ENCODE measurements at regions not wholly inside any gene's neighbourhood (a gene's known extent, or its start where the extent isn't known, plus 50 kb on each side); places are given as distances from the start of the nearest gene placed in this dataset.

GRCh38 chr1:204756349-204756748 lies 70.8 kb upstream of the LRRN2 start:
- H3K27me3 ChIP-seq (ENCODE audit: control insufficient read depth in 4 of 4, insufficient read depth in 4 of 4, low read length in 3 of 4) = peaks cover 0 to 4% (median 0%) of the 10 kb centered on the region in 4 donors
- no peaks in the 10 kb centered on the region for H3K4me1 ChIP-seq (ENCODE audit: control insufficient read depth in 4 of 4, insufficient read depth in 4 of 4, low read length in 3 of 4)
- 95% methylated on average over 7 of the region's 7 CpGs for WGBS
- H3K9ac ChIP-seq (ENCODE audit: low read depth in 1 of 2, low read length in 2 of 2) = no peak overlapping the region
- H3K27ac ChIP-seq (ENCODE audit: low read depth in 1 of 2, low read length in 2 of 2) = no peak overlapping the region
- TF ChIP-seq FOXA2 (IDR thresholded peaks at IDR 0.05) (no peak), REST (IDR thresholded peaks at IDR 0.05) (no peak), JUND (IDR thresholded peaks at IDR 0.05) (no peak), HNF4G (IDR thresholded peaks at IDR 0.05) (no peak), CTCF (IDR thresholded peaks at IDR 0.05; ENCODE audit: low read depth, low read length, missing input control) (no peak), FOXA1 (IDR thresholded peaks at IDR 0.05) (no peak), ZBTB33 (IDR thresholded peaks at IDR 0.05) (no peak), YY1 (IDR thresholded peaks at IDR 0.05) (no peak), RAD21 (IDR thresholded peaks at IDR 0.05) (no peak), SP1 (IDR thresholded peaks at IDR 0.05) (no peak), TAF1 (conservative IDR thresholded peaks at IDR 0.05) (no peak), RXRA (IDR thresholded peaks at IDR 0.05) (no peak), HNF4A (conservative IDR thresholded peaks at IDR 0.05) (no peak), NR2F2 (IDR thresholded peaks at IDR 0.05) (no peak), EGR1 (IDR thresholded peaks at IDR 0.05; ENCODE audit: low read depth in 2 of 2) (no peak), MAX (IDR thresholded peaks at IDR 0.05) (no peak), GABPA (IDR thresholded peaks at IDR 0.05 in 1 of 2, conservative IDR thresholded peaks at IDR 0.05 in 1 of 2) (no peak), ATF3 (IDR thresholded peaks at IDR 0.05) (no peak)
- no peaks in the 10 kb centered on the region for H3K36me3 ChIP-seq (ENCODE audit: control insufficient read depth in 4 of 4, insufficient read depth in 3 of 4, low read depth in 1 of 4, low read length in 3 of 4)
- no peak for DNase-seq (ENCODE audit: low spot score)
- no peaks in the 10 kb centered on the region for H3K9me3 ChIP-seq (ENCODE audit: control insufficient read depth in 4 of 4, low read length in 3 of 4)
- H3K4me3 ChIP-seq (ENCODE audit: low read depth in 1 of 3, low read length in 3 of 3) = no peak overlapping the region

Data from liver (tissue), 8 donors.